IMR-90 (cell line): ENCODE measurements at regions not wholly inside any gene's neighbourhood (a gene's known extent, or its start where the extent isn't known, plus 50 kb on each side); places are given as distances from the start of the nearest gene placed in this dataset.

ENCODE experiments used
- ATAC-seq: fragments of 200-7000 bp; cut with Tn5 transposase; 2 replicates; pipeline ENCODE4 v1.9.1; 2020; ENCODE audit warnings: low read depth, mild to moderate bottlenecking, moderate library complexity
- BruUV-seq: library from RNA; stranded (reverse); fragments of 400-500 nt; replicated peaks from 2 replicates; lab custom pipeline; 2021; lab: Mats Ljungman, UMichigan
- CTCF ChIA-PET: fragments of 300-600 bp; formaldehyde crosslinking; extraction: SDS; loops from one replicate; lab custom pipeline; 2021; ENCODE audit warnings: antibody characterized with exemption; lab: Yijun Ruan, JAX
- POLR2A ChIA-PET: fragments of 300-600 bp; sonication (Branson Sonifier 250); formaldehyde crosslinking; loops from one replicate; lab custom pipeline; 2022; ENCODE audit warnings: antibody characterized with exemption; ENCODE audit not compliant: unreplicated experiment; lab: Charles Lee
- DNase-seq: peaks from one replicate; pipeline ENCODE4 v3.0.0; 2013
- H2AFZ ChIP-seq: replicated peaks from 2 replicates; pipeline ENCODE3; 2013; ENCODE audit warnings: low read length, mild to moderate bottlenecking; ENCODE audit not compliant: poor library complexity
- H2AK5ac ChIP-seq: 2 replicates; pipeline ENCODE4 v1.6.1; 2013; ENCODE audit warnings: low read depth, low read length, inconsistent platforms
- H2AK9ac ChIP-seq: replicated peaks from 2 replicates; pipeline ENCODE3; 2013; ENCODE audit warnings: mild to moderate bottlenecking, low read depth, low read length, moderate library complexity; ENCODE audit not compliant: poor library complexity
- H2BK120ac ChIP-seq: 2 replicates; pipeline ENCODE4 v1.6.1; 2013; ENCODE audit warnings: low read depth, low read length, inconsistent platforms
- H2BK15ac ChIP-seq: 3 replicates; pipeline ENCODE4 v1.6.1; 2013; ENCODE audit warnings: low read depth, low read length, inconsistent platforms
- H2BK20ac ChIP-seq: 2 replicates; pipeline ENCODE4 v1.6.1; 2013; ENCODE audit warnings: low read depth, mild to moderate bottlenecking, inconsistent platforms, low read length, moderate library complexity
- H2BK5ac ChIP-seq: 2 replicates; pipeline ENCODE4 v1.6.1; 2013; ENCODE audit warnings: mild to moderate bottlenecking, low read depth, low read length, inconsistent platforms; ENCODE audit not compliant: poor library complexity, severe bottlenecking
- H3K14ac ChIP-seq: replicated peaks from 2 replicates; pipeline ENCODE4 v1.6.1; 2013; ENCODE audit warnings: low read depth, low read length, inconsistent platforms
- H3K18ac ChIP-seq: 2 replicates; pipeline ENCODE4 v1.6.1; 2013; ENCODE audit warnings: low read depth, low read length, control low read depth
- H3K23ac ChIP-seq: 2 replicates; pipeline ENCODE4 v1.6.1; 2013; ENCODE audit warnings: low read depth, low read length, inconsistent platforms
- H3K27ac ChIP-seq: 2 replicates; pipeline ENCODE4 v1.5.1; 2013; ENCODE audit warnings: mild to moderate bottlenecking, control low read depth, low read length; ENCODE audit not compliant: insufficient read depth
- H3K27me3 ChIP-seq: 2 replicates; pipeline ENCODE4 v1.6.1; 2013; ENCODE audit warnings: low read length; ENCODE audit not compliant: control insufficient read depth, insufficient read depth
- H3K36me3 ChIP-seq: 2 replicates; pipeline ENCODE4 v1.6.1; 2013; ENCODE audit warnings: low read length, mixed read lengths; ENCODE audit not compliant: control insufficient read depth, insufficient read depth
- H3K4ac ChIP-seq: 2 replicates; pipeline ENCODE4 v1.6.1; 2013; ENCODE audit warnings: low read depth, low read length, inconsistent platforms
- H3K4me1 ChIP-seq: 2 replicates; pipeline ENCODE4 v1.6.1; 2013; ENCODE audit warnings: low read length, mixed read lengths; ENCODE audit not compliant: control insufficient read depth, insufficient read depth
- H3K4me2 ChIP-seq: 2 replicates; pipeline ENCODE4 v1.6.1; 2013; ENCODE audit warnings: low read depth, mild to moderate bottlenecking, control low read depth, low read length, moderate library complexity
- H3K4me3 ChIP-seq: 2 replicates; pipeline ENCODE4 v1.5.1; 2013; ENCODE audit warnings: low read depth, mild to moderate bottlenecking, control low read depth, low read length, moderate library complexity; ENCODE audit not compliant: insufficient read depth
- H3K56ac ChIP-seq: 2 replicates; pipeline ENCODE4 v1.6.1; 2013; ENCODE audit warnings: low read length, inconsistent platforms; ENCODE audit not compliant: insufficient read depth; ENCODE audit errors: extremely low read depth
- H3K79me1 ChIP-seq, 2 experiments: 2 replicates each; pipeline ENCODE4 v1.6.1; 2013; ENCODE audit warnings: low read length in 2 of 2, inconsistent platforms in 1 of 2, low read depth in 1 of 2
- H3K9ac ChIP-seq: 2 replicates; pipeline ENCODE4 v1.6.1; 2013; ENCODE audit warnings: low read depth, low read length, control low read depth
- H3K9me1 ChIP-seq: 2 replicates; pipeline ENCODE4 v1.6.1; 2013; ENCODE audit warnings: low read length, inconsistent platforms; ENCODE audit not compliant: insufficient read depth
- H3K9me3 ChIP-seq: 2 replicates; pipeline ENCODE4 v1.6.1; 2013; ENCODE audit warnings: low read length; ENCODE audit not compliant: control insufficient read depth, insufficient read depth
- H4K20me1 ChIP-seq: 2 replicates; pipeline ENCODE4 v1.6.1; 2013; ENCODE audit warnings: low read length, inconsistent platforms; ENCODE audit not compliant: insufficient read depth
- H4K5ac ChIP-seq: 2 replicates; pipeline ENCODE4 v1.6.1; 2013; ENCODE audit warnings: mild to moderate bottlenecking, low read depth, low read length, control low read depth
- H4K8ac ChIP-seq, 2 experiments: 2 replicates each; pipeline ENCODE4 v1.6.1; 2013; ENCODE audit warnings: low read depth in 2 of 2, low read length in 2 of 2, control low read depth in 1 of 2, inconsistent platforms in 1 of 2
- H4K91ac ChIP-seq: 2 replicates; pipeline ENCODE4 v1.6.1; 2013; ENCODE audit warnings: low read depth, low read length, inconsistent platforms; ENCODE audit not compliant: insufficient read depth
- ELK1 ChIP-seq: fragments of 150-350 bp; IDR thresholded peaks from 2 replicates; pipeline ENCODE4 v1.6.1; 2016; ENCODE audit warnings: low read depth, mild to moderate bottlenecking, low read length, moderate library complexity, borderline replicate concordance
- NFE2L2 ChIP-seq: fragments of 150-350 bp; IDR thresholded peaks from 2 replicates; pipeline ENCODE4 v1.6.1; 2016; ENCODE audit warnings: low read depth, mild to moderate bottlenecking, low read length
- WGBS, 2 experiments: methylation state at CpG; one replicate each; pipeline versions ENCODE4 v1.1.5 to v1.1.7; 2013; ENCODE audit warnings: missing lambda C conversion rate in 2 of 2; ENCODE audit not compliant: insufficient read length in 1 of 2; ENCODE audit errors: extremely low coverage in 2 of 2; 5-methylcytosine and 5-hydroxymethylcytosine counted together
- dilution Hi-C: fragments of 300-500 bp; cut with HindIII; formaldehyde crosslinking; loops from one replicate; pipeline ENCODE4 v1.14.3; 2018; ENCODE audit warnings: low sequenced_read_pairs; ENCODE audit not compliant: unreplicated experiment
- in situ Hi-C: fragments of 300-500 bp; cut with MboI; formaldehyde crosslinking; loops from 3 replicates; pipeline ENCODE4 v1.14.3; 2019; ENCODE audit warnings: low sequenced_read_pairs, inconsistent platforms, mixed read lengths
- intact Hi-C: fragments of 100-400 bp; cut with micrococcal nuclease; formaldehyde crosslinking; loops from 2 replicates; pipeline ENCODE4 v1.10.0; 2022

GRCh38 chr2:142445551-142446072 lies 314.8 kb upstream of the LRP1B start:
- 40% methylated on average over 1 of the region's 5 CpGs; no CpG with 5 or more reads in 1 of the 2 experiments for WGBS, 2 experiments
- H4K20me1 ChIP-seq = no peaks in the 10 kb centered on the region
- TF ChIP-seq NFE2L2 = no peak
- no peak for TF ChIP-seq ELK1
- no peaks in the 10 kb centered on the region for H3K79me1 ChIP-seq
- dilution Hi-C loops = no loop called here
- H2BK15ac ChIP-seq = no peak overlapping the region
- H3K4me2 ChIP-seq = no peak overlapping the region
- no peak overlapping the region for H3K4ac ChIP-seq
- no peak overlapping the region for H3K9ac ChIP-seq
- no peak overlapping the region for H3K4me3 ChIP-seq
- CTCF ChIA-PET = no interaction called here
- H4K8ac ChIP-seq = no peak overlapping the region
- no peak overlapping the region for H2AFZ ChIP-seq
- ATAC-seq = no peak
- H2AK9ac ChIP-seq = no peak overlapping the region
- POLR2A ChIA-PET = no interaction called here
- H2BK20ac ChIP-seq = no peak overlapping the region
- no peak overlapping the region for H4K5ac ChIP-seq
- no peaks in the 10 kb centered on the region for H3K36me3 ChIP-seq
- H3K23ac ChIP-seq = no peak overlapping the region
- no peaks in the 10 kb centered on the region for H3K27me3 ChIP-seq
- H2BK5ac ChIP-seq = no peak overlapping the region
- no peak overlapping the region for H2AK5ac ChIP-seq
- H3K27ac ChIP-seq = no peak overlapping the region
- H3K9me1 ChIP-seq = no peaks in the 10 kb centered on the region
- H4K91ac ChIP-seq = no peak overlapping the region
- no peaks in the 10 kb centered on the region for H3K9me3 ChIP-seq
- in situ Hi-C loops = no loop called here
- no peak for DNase-seq
- no peak overlapping the region for H3K56ac ChIP-seq
- no peak overlapping the region for H2BK120ac ChIP-seq
- no peaks in the 10 kb centered on the region for H3K4me1 ChIP-seq
- H3K14ac ChIP-seq = no peak overlapping the region
- no TSS peak for BruUV-seq
- H3K18ac ChIP-seq = no peak overlapping the region
- intact Hi-C loops = no loop called here
